ENCODE measurements at regions not wholly inside any gene's neighbourhood (a gene's known extent, or its start where the extent isn't known, plus 50 kb on each side); places are given as distances from the start of the nearest gene placed in this dataset.
"Not testable (repeated sequence)": the region's sequence is repeated elsewhere in the genome, so short reads cannot be mapped to it uniquely, and the experiment has no call there.

GRCh38 chr4:17018621-17019020, 120.2 kb upstream of the LDB2 start:
- CTCF ChIA-PET: interaction anchor here (0.6 to 0.9 kb wide), 2 partner anchors 9 to 1266 kb away, joined by 3 read pairs; no protein-coding TSS in a partner anchor
- H3K4me1 ChIP-seq (ENCODE audit: control extremely low read depth in 1 of 4, control insufficient read depth in 4 of 4, insufficient read depth in 4 of 4, low read length in 3 of 4); H3K9me3 ChIP-seq (ENCODE audit: control extremely low read depth in 1 of 5, control insufficient read depth in 4 of 5, insufficient read depth in 2 of 5, low read depth in 1 of 5, low read length in 4 of 5); POLR2A ChIA-PET; DNase-seq; H3K36me3 ChIP-seq (ENCODE audit: control insufficient read depth in 4 of 4, insufficient read depth in 4 of 4, low read length in 3 of 4); H3K27ac ChIP-seq (ENCODE audit: insufficient read depth in 1 of 2, low read depth in 1 of 2, low read length in 2 of 2, poor library complexity in 1 of 2, severe bottlenecking in 2 of 2); H3K4me3 ChIP-seq (ENCODE audit: control insufficient read depth in 1 of 7, extremely low read depth in 1 of 7, insufficient read depth in 4 of 7, low read depth in 2 of 7, low read length in 6 of 7); H3K27me3 ChIP-seq (replicated peaks in 2 of 5; ENCODE audit: control insufficient read depth in 4 of 5, insufficient read depth in 5 of 5, low read length in 4 of 5): not testable (repeated sequence)
- WGBS (ENCODE audit: insufficient coverage): no CpG with 5 or more reads among the region's 1 CpG

- DNase-seq: no peak
- ChIA-PET POLR2A (no interaction called here), CTCF (interaction anchor here (0.6 kb wide), 1 partner anchor 1265 kb away, joined by 3 read pairs; no protein-coding TSS in a partner anchor)
- H3K4me1 ChIP-seq (ENCODE audit: control extremely low read depth in 1 of 4, control insufficient read depth in 4 of 4, insufficient read depth in 4 of 4, low read length in 3 of 4): no peaks in the 10 kb centered on the region
- H3K27ac ChIP-seq (ENCODE audit: insufficient read depth in 1 of 2, low read depth in 1 of 2, low read length in 2 of 2, poor library complexity in 1 of 2, severe bottlenecking in 2 of 2): no peak overlapping the region
- H3K9me3 ChIP-seq (ENCODE audit: control extremely low read depth in 1 of 5, control insufficient read depth in 4 of 5, insufficient read depth in 2 of 5, low read depth in 1 of 5, low read length in 4 of 5): no peaks in the 10 kb centered on the region
- no peak overlapping the region for H3K4me3 ChIP-seq (ENCODE audit: control insufficient read depth in 1 of 7, extremely low read depth in 1 of 7, insufficient read depth in 4 of 7, low read depth in 2 of 7, low read length in 6 of 7)
- no peaks in the 10 kb centered on the region for H3K27me3 ChIP-seq (replicated peaks in 2 of 5; ENCODE audit: control insufficient read depth in 4 of 5, insufficient read depth in 5 of 5, low read length in 4 of 5)
- WGBS (ENCODE audit: insufficient coverage): 94% methylated on average over 3 of the region's 3 CpGs
- H3K36me3 ChIP-seq (ENCODE audit: control insufficient read depth in 4 of 4, insufficient read depth in 4 of 4, low read length in 3 of 4): no peaks in the 10 kb centered on the region
Observed at GRCh38 chr4:17018013-17018412, 119.6 kb upstream of the LDB2 start.

- ChIA-PET CTCF (no interaction called here), POLR2A (interaction anchor here (0.6 kb wide), 1 partner anchor 401 kb away, joined by 3 read pairs; no protein-coding TSS in a partner anchor)
- no peak overlapping the region for H3K4me3 ChIP-seq (ENCODE audit: control insufficient read depth in 1 of 7, extremely low read depth in 1 of 7, insufficient read depth in 4 of 7, low read depth in 2 of 7, low read length in 6 of 7)
- DNase-seq: no peak
- no peaks in the 10 kb centered on the region for H3K9me3 ChIP-seq (ENCODE audit: control extremely low read depth in 1 of 5, control insufficient read depth in 4 of 5, insufficient read depth in 2 of 5, low read depth in 1 of 5, low read length in 4 of 5)
- WGBS (ENCODE audit: insufficient coverage): 83% methylated on average over 1 of the region's 4 CpGs
- no peaks in the 10 kb centered on the region for H3K36me3 ChIP-seq (ENCODE audit: control insufficient read depth in 4 of 4, insufficient read depth in 4 of 4, low read length in 3 of 4)
- no peaks in the 10 kb centered on the region for H3K4me1 ChIP-seq (ENCODE audit: control extremely low read depth in 1 of 4, control insufficient read depth in 4 of 4, insufficient read depth in 4 of 4, low read length in 3 of 4)
- H3K27me3 ChIP-seq (replicated peaks in 2 of 5; ENCODE audit: control insufficient read depth in 4 of 5, insufficient read depth in 5 of 5, low read length in 4 of 5): no peaks in the 10 kb centered on the region
- no peak overlapping the region for H3K27ac ChIP-seq (ENCODE audit: insufficient read depth in 1 of 2, low read depth in 1 of 2, low read length in 2 of 2, poor library complexity in 1 of 2, severe bottlenecking in 2 of 2)
Observed at GRCh38 chr4:17013382-17014006, 115.0 kb upstream of the LDB2 start.

GRCh38 chr4:17012451-17012850, 114.0 kb upstream of the LDB2 start:
- WGBS (ENCODE audit: insufficient coverage): 100% methylated on average over 2 of the region's 3 CpGs
- no peaks in the 10 kb centered on the region for H3K36me3 ChIP-seq (ENCODE audit: control insufficient read depth in 4 of 4, insufficient read depth in 4 of 4, low read length in 3 of 4)
- H3K4me1 ChIP-seq (ENCODE audit: control extremely low read depth in 1 of 4, control insufficient read depth in 4 of 4, insufficient read depth in 4 of 4, low read length in 3 of 4): no peaks in the 10 kb centered on the region
- ChIA-PET POLR2A (no interaction called here), CTCF (no interaction called here)
- H3K4me3 ChIP-seq (ENCODE audit: control insufficient read depth in 1 of 7, extremely low read depth in 1 of 7, insufficient read depth in 4 of 7, low read depth in 2 of 7, low read length in 6 of 7): no peak overlapping the region
- DNase-seq: no peak
- no peaks in the 10 kb centered on the region for H3K9me3 ChIP-seq (ENCODE audit: control extremely low read depth in 1 of 5, control insufficient read depth in 4 of 5, insufficient read depth in 2 of 5, low read depth in 1 of 5, low read length in 4 of 5)
- no peaks in the 10 kb centered on the region for H3K27me3 ChIP-seq (replicated peaks in 2 of 5; ENCODE audit: control insufficient read depth in 4 of 5, insufficient read depth in 5 of 5, low read length in 4 of 5)
- H3K27ac ChIP-seq (ENCODE audit: insufficient read depth in 1 of 2, low read depth in 1 of 2, low read length in 2 of 2, poor library complexity in 1 of 2, severe bottlenecking in 2 of 2): no peak overlapping the region

- ChIA-PET POLR2A (no interaction called here), CTCF (no interaction called here)
- no peak overlapping the region for H3K27ac ChIP-seq (ENCODE audit: insufficient read depth in 1 of 2, low read depth in 1 of 2, low read length in 2 of 2, poor library complexity in 1 of 2, severe bottlenecking in 2 of 2)
- H3K27me3 ChIP-seq (replicated peaks in 2 of 5; ENCODE audit: control insufficient read depth in 4 of 5, insufficient read depth in 5 of 5, low read length in 4 of 5): no peaks in the 10 kb centered on the region
- H3K9me3 ChIP-seq (ENCODE audit: control extremely low read depth in 1 of 5, control insufficient read depth in 4 of 5, insufficient read depth in 2 of 5, low read depth in 1 of 5, low read length in 4 of 5): no peaks in the 10 kb centered on the region
- no peaks in the 10 kb centered on the region for H3K4me1 ChIP-seq (ENCODE audit: control extremely low read depth in 1 of 4, control insufficient read depth in 4 of 4, insufficient read depth in 4 of 4, low read length in 3 of 4)
- DNase-seq: no peak
- no peaks in the 10 kb centered on the region for H3K36me3 ChIP-seq (ENCODE audit: control insufficient read depth in 4 of 4, insufficient read depth in 4 of 4, low read length in 3 of 4)
- 100% methylated on average over 10 of the region's 13 CpGs for WGBS (ENCODE audit: insufficient coverage)
- no peak overlapping the region for H3K4me3 ChIP-seq (ENCODE audit: control insufficient read depth in 1 of 7, extremely low read depth in 1 of 7, insufficient read depth in 4 of 7, low read depth in 2 of 7, low read length in 6 of 7)
Observed at GRCh38 chr4:17010426-17011087, 112.1 kb upstream of the LDB2 start.

- ChIA-PET CTCF (interaction anchor here (0.8 kb wide), 1 partner anchor 9 kb away, joined by 3 read pairs; no protein-coding TSS in a partner anchor), POLR2A (no interaction called here)
- 83% methylated on average over 6 of the region's 10 CpGs for WGBS (ENCODE audit: insufficient coverage)
- Histone ChIP-seq H3K36me3 (ENCODE audit: control insufficient read depth in 4 of 4, insufficient read depth in 4 of 4, low read length in 3 of 4) (no peaks in the 10 kb centered on the region), H3K9me3 (ENCODE audit: control extremely low read depth in 1 of 5, control insufficient read depth in 4 of 5, insufficient read depth in 2 of 5, low read depth in 1 of 5, low read length in 4 of 5) (no peaks in the 10 kb centered on the region), H3K4me1 (ENCODE audit: control extremely low read depth in 1 of 4, control insufficient read depth in 4 of 4, insufficient read depth in 4 of 4, low read length in 3 of 4) (no peaks in the 10 kb centered on the region), H3K27me3 (replicated peaks in 2 of 5; ENCODE audit: control insufficient read depth in 4 of 5, insufficient read depth in 5 of 5, low read length in 4 of 5) (no peaks in the 10 kb centered on the region), H3K27ac (ENCODE audit: insufficient read depth in 1 of 2, low read depth in 1 of 2, low read length in 2 of 2, poor library complexity in 1 of 2, severe bottlenecking in 2 of 2) (no peak overlapping the region), H3K4me3 (ENCODE audit: control insufficient read depth in 1 of 7, extremely low read depth in 1 of 7, insufficient read depth in 4 of 7, low read depth in 2 of 7, low read length in 6 of 7) (no peak overlapping the region)
- DNase-seq: no peak
Observed at GRCh38 chr4:17009871-17010367, 111.5 kb upstream of the LDB2 start.

GRCh38 chr4:17008834-17009345, 110.4 kb upstream of the LDB2 start:
- no CpG with 5 or more reads among the region's 2 CpGs for WGBS (ENCODE audit: insufficient coverage)
- DNase-seq: no peak
- H3K4me3 ChIP-seq (ENCODE audit: control insufficient read depth in 1 of 7, extremely low read depth in 1 of 7, insufficient read depth in 4 of 7, low read depth in 2 of 7, low read length in 6 of 7): no peak overlapping the region
- no peaks in the 10 kb centered on the region for H3K36me3 ChIP-seq (ENCODE audit: control insufficient read depth in 4 of 4, insufficient read depth in 4 of 4, low read length in 3 of 4)
- H3K4me1 ChIP-seq (ENCODE audit: control extremely low read depth in 1 of 4, control insufficient read depth in 4 of 4, insufficient read depth in 4 of 4, low read length in 3 of 4): no peaks in the 10 kb centered on the region
- no peaks in the 10 kb centered on the region for H3K9me3 ChIP-seq (ENCODE audit: control extremely low read depth in 1 of 5, control insufficient read depth in 4 of 5, insufficient read depth in 2 of 5, low read depth in 1 of 5, low read length in 4 of 5)
- CTCF ChIA-PET: interaction anchor here (0.8 kb wide), 1 partner anchor 10 kb away, joined by 3 read pairs; no protein-coding TSS in a partner anchor
- H3K27ac ChIP-seq (ENCODE audit: insufficient read depth in 1 of 2, low read depth in 1 of 2, low read length in 2 of 2, poor library complexity in 1 of 2, severe bottlenecking in 2 of 2): no peak overlapping the region
- no peaks in the 10 kb centered on the region for H3K27me3 ChIP-seq (replicated peaks in 2 of 5; ENCODE audit: control insufficient read depth in 4 of 5, insufficient read depth in 5 of 5, low read length in 4 of 5)
- POLR2A ChIA-PET: no interaction called here
